Small intestine (tissue), 7 donors: ENCODE measurements at regions not wholly inside any gene's neighbourhood (a gene's known extent, or its start where the extent isn't known, plus 50 kb on each side); places are given as distances from the start of the nearest gene placed in this dataset.

Experiments
- DNase-seq, 2 donors: peaks; one replicate each; pipeline versions ENCODE4 v3.0.0 to v3.0.0-alpha.2; 2013
- FAIRE-seq: peaks from 2 replicates; lab custom pipeline; 2012; peaks lifted over from hg19 to GRCh38; lab: Jason Lieb, UNC
- H3K27ac ChIP-seq, 3 donors: one replicate each; pipeline ENCODE4 v1.5.1; 2013; ENCODE audit warnings: low read length in 2 of 3, mild to moderate bottlenecking in 2 of 3, control low read depth in 1 of 3, inconsistent platforms in 1 of 3, low read depth in 1 of 3, moderate library complexity in 1 of 3
- H3K27me3 ChIP-seq, 3 donors: one replicate each; pipeline ENCODE4 v1.6.1; 2013; ENCODE audit warnings: low read length in 3 of 3, inconsistent platforms in 1 of 3; ENCODE audit not compliant: control insufficient read depth in 3 of 3, insufficient read depth in 3 of 3
- H3K36me3 ChIP-seq, 3 donors: one replicate each; pipeline ENCODE4 v1.6.1; 2013; ENCODE audit warnings: low read length in 3 of 3, inconsistent platforms in 1 of 3, low read depth in 1 of 3, mild to moderate bottlenecking in 1 of 3, moderate library complexity in 1 of 3; ENCODE audit not compliant: control insufficient read depth in 3 of 3, insufficient read depth in 2 of 3
- H3K4me1 ChIP-seq, 3 donors: one replicate each; pipeline ENCODE4 v1.6.1; 2013; ENCODE audit warnings: low read length in 2 of 3, inconsistent platforms in 1 of 3, low read depth in 1 of 3, mild to moderate bottlenecking in 1 of 3, moderate library complexity in 1 of 3; ENCODE audit not compliant: control insufficient read depth in 3 of 3, insufficient read depth in 2 of 3
- H3K4me3 ChIP-seq, 3 donors: one replicate each; pipeline ENCODE4 v1.5.1; 2013; ENCODE audit warnings: low read length in 3 of 3, control low read depth in 1 of 3, inconsistent platforms in 1 of 3, low read depth in 1 of 3, mild to moderate bottlenecking in 1 of 3, moderate library complexity in 1 of 3
- H3K9me3 ChIP-seq, 2 donors: one replicate each; pipeline ENCODE4 v1.6.1; 2013; ENCODE audit warnings: low read depth in 1 of 2, low read length in 1 of 2; ENCODE audit not compliant: control insufficient read depth in 2 of 2, insufficient read depth in 1 of 2
- WGBS, 3 donors: extraction: QIAGEN DNeasy Blood & Tissue Kit; methylation state at CpG; one replicate each; pipeline ENCODE4 v1.1.7; 2013; 5-methylcytosine and 5-hydroxymethylcytosine counted together
- donor health status: healthy with polysubstance abuse.
- donor health status: control.
- donor health status: control.
- donor health status: Bipolar disorder and iron deficiency.
- donor health status: healthy.

GRCh38 chr9:129494113-129494789 is 126.7 kb downstream of the C9orf50 start:
- Histone ChIP-seq H3K4me1 (peaks cover 2 to 76% (median 3%) of the 10 kb centered on the region in 3 donors), H3K4me3 (no peak overlapping the region), H3K27ac (peak overlapping the region in 2 of 3 donors; percentile 36 to 99), H3K27me3 (no peaks in the 10 kb centered on the region), H3K36me3 (peaks cover 0 to 26% (median 0%) of the 10 kb centered on the region in 3 donors), H3K9me3 (no peaks in the 10 kb centered on the region)
- WGBS, 3 donors, result 47 to 78% (median 70%) methylated on average over 9 to 11 of the region's 11 CpGs
- DNase-seq, result peak; percentile 55 to 78
- no peak for FAIRE-seq

DNA sequence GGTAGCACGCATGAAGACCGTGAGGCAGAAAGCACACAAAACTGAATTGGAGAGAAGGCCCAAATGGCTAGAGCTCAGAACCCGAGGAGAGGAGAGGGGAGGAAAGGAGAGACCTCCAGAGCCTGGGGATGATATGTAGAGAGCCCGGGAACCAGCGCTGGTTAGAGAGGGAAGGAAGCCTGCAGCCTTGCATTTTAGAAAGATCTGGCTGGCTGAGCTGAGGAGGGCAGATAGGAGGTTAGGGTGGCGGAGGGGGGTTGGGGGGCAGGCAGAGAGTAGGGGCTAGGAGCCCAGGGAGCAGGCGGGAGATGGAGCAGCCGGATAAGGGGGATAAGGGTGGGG is 127.2 kb downstream of the C9orf50 start:
- 78 to 81% (median 79%) methylated on average over 8 of the region's 8 CpGs for WGBS, 3 donors
- no peaks in the 10 kb centered on the region for H3K9me3 ChIP-seq
- peak overlapping the region in 2 of 3 donors; percentile 36 to 99 for H3K27ac ChIP-seq
- no peak for FAIRE-seq
- no peaks in the 10 kb centered on the region for H3K27me3 ChIP-seq
- DNase-seq, result no peak
- H3K36me3 ChIP-seq, result peaks cover 0 to 22% (median 0%) of the 10 kb centered on the region in 3 donors
- H3K4me1 ChIP-seq, result peaks cover 2 to 76% (median 3%) of the 10 kb centered on the region in 3 donors
- H3K4me3 ChIP-seq, result no peak overlapping the region

- Histone ChIP-seq H3K4me1 (peaks cover 2 to 72% (median 3%) of the 10 kb centered on the region in 3 donors), H3K36me3 (peaks cover 0 to 22% (median 0%) of the 10 kb centered on the region in 3 donors), H3K9me3 (no peaks in the 10 kb centered on the region), H3K27ac (peak overlapping the region in 2 of 3 donors; percentile 22 to 99), H3K4me3 (no peak overlapping the region), H3K27me3 (no peaks in the 10 kb centered on the region)
- WGBS, 3 donors, result 88 to 89% (median 88%) methylated on average over 9 of the region's 9 CpGs
- no peak for FAIRE-seq
- no peak for DNase-seq
Measured at GRCh38 chr9:129493002-129493705, 127.7 kb downstream of the C9orf50 start.

GRCh38 chr9:129491487-129491855 is 129.4 kb downstream of the C9orf50 start:
- Histone ChIP-seq H3K27me3 (no peaks in the 10 kb centered on the region), H3K27ac (peak overlapping the region in 2 of 3 donors; percentile 36 to 98), H3K4me3 (no peak overlapping the region), H3K36me3 (peaks cover 0 to 22% (median 0%) of the 10 kb centered on the region in 3 donors), H3K4me1 (peaks cover 2 to 70% (median 6%) of the 10 kb centered on the region in 3 donors), H3K9me3 (no peaks in the 10 kb centered on the region)
- DNase-seq (no peak), FAIRE-seq (no peak)
- WGBS, 3 donors, result 60 to 75% (median 71%) methylated on average over 8 of the region's 8 CpGs

DNA sequence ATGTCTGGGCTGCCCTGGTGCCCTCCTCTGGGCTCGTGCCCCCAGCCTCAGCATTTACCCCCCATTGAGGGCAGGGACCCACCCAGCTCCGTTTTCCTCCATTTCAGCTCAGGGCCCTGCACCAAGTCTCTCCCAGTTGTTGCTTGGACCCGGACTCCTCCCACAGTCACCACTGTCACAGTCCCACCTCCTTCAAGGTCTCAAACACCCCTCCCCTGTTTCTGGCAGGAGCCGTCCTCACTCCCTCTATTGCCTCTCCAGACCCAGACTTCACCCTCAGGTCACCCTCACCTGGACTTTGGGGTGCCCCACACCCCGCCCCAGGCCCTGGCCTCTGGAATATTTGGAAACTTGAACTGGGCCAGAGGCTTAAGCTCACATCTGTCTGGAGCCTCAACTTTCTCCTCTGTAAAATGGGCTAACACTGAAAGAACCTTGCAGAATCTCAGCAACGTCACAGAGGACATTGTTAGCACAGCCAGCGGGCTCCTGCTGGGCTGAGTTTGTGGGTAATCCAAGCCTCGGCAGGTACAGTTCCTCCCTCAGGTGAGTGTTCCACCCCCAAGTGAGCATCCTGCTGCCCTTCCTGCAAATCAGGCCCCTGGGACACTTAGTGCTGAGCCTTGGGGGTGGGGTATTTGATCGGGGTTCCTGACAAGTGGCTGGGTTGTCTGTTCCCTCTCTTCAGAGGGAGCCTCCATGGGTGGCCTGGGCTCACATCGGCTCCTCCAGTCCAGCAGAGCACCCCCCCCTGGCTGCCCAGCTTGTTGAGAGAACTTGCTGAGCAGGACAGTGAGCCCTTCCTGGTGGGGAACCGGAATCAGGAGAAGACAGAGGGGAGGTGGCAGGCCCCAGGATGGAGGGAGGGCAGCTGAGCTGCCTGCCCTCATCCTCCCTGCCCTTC is 130.1 kb downstream of the C9orf50 start:
- DNase-seq, result no peak
- 52 to 59% (median 54%) methylated on average over 9 to 11 of the region's 11 CpGs for WGBS, 3 donors
- Histone ChIP-seq H3K27ac (peak overlapping the region in 2 of 3 donors; percentile 36 to 98), H3K9me3 (no peaks in the 10 kb centered on the region), H3K4me3 (peak overlapping the region in 1 of 3 donors; percentile 17), H3K36me3 (peaks cover 0 to 22% (median 0%) of the 10 kb centered on the region in 3 donors), H3K27me3 (no peaks in the 10 kb centered on the region), H3K4me1 (peaks cover 2 to 65% (median 6%) of the 10 kb centered on the region in 3 donors)
- FAIRE-seq, result no peak

- H3K4me1 ChIP-seq, result peaks cover 2 to 57% (median 6%) of the 10 kb centered on the region in 3 donors
- H3K27me3 ChIP-seq, result no peaks in the 10 kb centered on the region
- peak overlapping the region; percentile 12 to 98 (median 95) for H3K27ac ChIP-seq
- no peak for FAIRE-seq
- DNase-seq, result no peak
- peaks cover 0 to 20% (median 0%) of the 10 kb centered on the region in 3 donors for H3K36me3 ChIP-seq
- 48 to 64% (median 50%) methylated on average over 15 of the region's 15 CpGs for WGBS, 3 donors
- H3K4me3 ChIP-seq, result peak overlapping the region in 2 of 3 donors; percentile 43 to 61
- no peaks in the 10 kb centered on the region for H3K9me3 ChIP-seq
Measured at GRCh38 chr9:129489838-129490582, 130.9 kb downstream of the C9orf50 start.

- peaks cover 2 to 56% (median 6%) of the 10 kb centered on the region in 3 donors for H3K4me1 ChIP-seq
- DNase-seq, result peak; percentile 37 to 70
- H3K36me3 ChIP-seq, result peaks cover 0 to 14% (median 0%) of the 10 kb centered on the region in 3 donors
- H3K4me3 ChIP-seq, result peak overlapping the region in 2 of 3 donors; percentile 49 to 61
- peak overlapping the region; percentile 76 to 98 (median 95) for H3K27ac ChIP-seq
- FAIRE-seq, result no peak
- H3K27me3 ChIP-seq, result no peaks in the 10 kb centered on the region
- H3K9me3 ChIP-seq, result no peaks in the 10 kb centered on the region
- WGBS, 3 donors, result 9 to 16% (median 14%) methylated on average over 36 to 46 of the region's 46 CpGs
Measured at GRCh38 chr9:129487658-129488483, 133.0 kb downstream of the C9orf50 start.
